GM19455 (cell line): ENCODE measurements at regions not wholly inside any gene's neighbourhood (a gene's known extent, or its start where the extent isn't known, plus 50 kb on each side); places are given as distances from the start of the nearest gene placed in this dataset.
"Not testable (repeated sequence)": the region's sequence is repeated elsewhere in the genome, so short reads cannot be mapped to it uniquely, and the experiment has no call there.

Experiments used
- ATAC-seq: cut with Tn5 transposase; IDR thresholded peaks from one replicate; pipeline ENCODE4 v1.9.1; 2021; ENCODE audit not compliant: unreplicated experiment

GRCh38 chr13:87976650-87977049 lies 305.5 kb downstream of the SLITRK5 start:
- ATAC-seq, result not testable (repeated sequence)

GRCh38 chr13:87981416-87981815 lies 310.2 kb downstream of the SLITRK5 start:
- ATAC-seq, result no peak

GRCh38 chr13:87982400-87982799 lies 311.2 kb downstream of the SLITRK5 start:
- no peak for ATAC-seq

- ATAC-seq, result no peak
Measured at GRCh38 chr13:87986639-87987250, 315.6 kb downstream of the SLITRK5 start.

- ATAC-seq, result no peak
Measured at GRCh38 chr13:87998081-87998480, 326.9 kb downstream of the SLITRK5 start.

- ATAC-seq, result no peak
Measured at GRCh38 chr13:87999240-87999700, 328.1 kb downstream of the SLITRK5 start.

GRCh38 chr13:87999788-88000187 lies 328.6 kb downstream of the SLITRK5 start:
- ATAC-seq, result no peak

GRCh38 chr13:88000239-88000638 lies 329.1 kb downstream of the SLITRK5 start:
- ATAC-seq, result no peak

- no peak for ATAC-seq
Measured at GRCh38 chr13:88000787-88001186, 329.6 kb downstream of the SLITRK5 start.

- no peak for ATAC-seq
Measured at GRCh38 chr13:88005188-88005587, 334.0 kb downstream of the SLITRK5 start.

- no peak for ATAC-seq
Measured at GRCh38 chr13:88014527-88014926, 343.4 kb downstream of the SLITRK5 start.

GRCh38 chr13:88022431-88023208 lies 351.4 kb downstream of the SLITRK5 start:
- ATAC-seq, result no peak

- no peak for ATAC-seq
Measured at GRCh38 chr13:88026241-88026640, 355.1 kb downstream of the SLITRK5 start.

GRCh38 chr13:88031980-88032559 lies 360.9 kb downstream of the SLITRK5 start:
- ATAC-seq, result no peak

- not testable (repeated sequence) for ATAC-seq
Measured at GRCh38 chr13:88036205-88036604, 365.0 kb downstream of the SLITRK5 start.

GRCh38 chr13:88042489-88042888 lies 371.3 kb downstream of the SLITRK5 start:
- no peak for ATAC-seq

GRCh38 chr13:88051746-88052482 lies 380.7 kb downstream of the SLITRK5 start:
- no peak for ATAC-seq

GRCh38 chr13:88063741-88064140 lies 392.6 kb downstream of the SLITRK5 start:
- no peak for ATAC-seq

- ATAC-seq, result no peak
Measured at GRCh38 chr13:88066847-88067246, 395.7 kb downstream of the SLITRK5 start.

- no peak for ATAC-seq
Measured at GRCh38 chr13:88068316-88068715, 397.1 kb downstream of the SLITRK5 start.

- ATAC-seq, result no peak
Measured at GRCh38 chr13:88068975-88069374, 397.8 kb downstream of the SLITRK5 start.
